ENCODE measurements at regions not wholly inside any gene's neighbourhood (a gene's known extent, or its start where the extent isn't known, plus 50 kb on each side); places are given as distances from the start of the nearest gene placed in this dataset.

DNA sequence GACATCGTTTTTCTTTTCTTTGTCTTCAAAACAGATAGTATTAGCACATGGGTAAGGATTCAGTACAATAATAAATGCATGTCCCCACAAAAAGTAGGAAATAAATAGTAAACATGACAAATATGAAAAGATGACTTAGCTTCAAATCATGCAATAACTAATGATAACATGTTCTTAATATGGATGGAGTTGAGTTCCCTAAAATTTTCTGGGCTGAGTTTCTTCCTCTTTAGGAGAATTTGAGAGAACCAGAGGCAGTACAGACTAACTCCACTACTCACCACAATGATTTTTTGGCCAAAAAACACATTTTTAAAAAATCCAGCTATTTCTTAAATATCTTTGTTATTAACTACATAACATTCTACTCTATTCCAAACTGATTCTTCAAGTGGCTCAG lies 432.3 kb upstream of the HS3ST1 start:
- TF ChIP-seq POLR2AphosphoS5 (IDR thresholded peaks at IDR 0.05; ENCODE audit: low read depth, low read length) (no peak), FOXP2 (optimal IDR thresholded peaks at IDR 0.05; ENCODE audit: borderline replicate concordance, extremely low read depth, extremely low read length, insufficient read depth) (no peak), SIN3A (IDR thresholded peaks at IDR 0.05; ENCODE audit: borderline replicate concordance, insufficient read depth, low read length) (no peak), TAF1 (IDR thresholded peaks at IDR 0.05; ENCODE audit: borderline replicate concordance, insufficient read depth, low read length) (no peak)
- TF ChIP-seq, protein P1, sequence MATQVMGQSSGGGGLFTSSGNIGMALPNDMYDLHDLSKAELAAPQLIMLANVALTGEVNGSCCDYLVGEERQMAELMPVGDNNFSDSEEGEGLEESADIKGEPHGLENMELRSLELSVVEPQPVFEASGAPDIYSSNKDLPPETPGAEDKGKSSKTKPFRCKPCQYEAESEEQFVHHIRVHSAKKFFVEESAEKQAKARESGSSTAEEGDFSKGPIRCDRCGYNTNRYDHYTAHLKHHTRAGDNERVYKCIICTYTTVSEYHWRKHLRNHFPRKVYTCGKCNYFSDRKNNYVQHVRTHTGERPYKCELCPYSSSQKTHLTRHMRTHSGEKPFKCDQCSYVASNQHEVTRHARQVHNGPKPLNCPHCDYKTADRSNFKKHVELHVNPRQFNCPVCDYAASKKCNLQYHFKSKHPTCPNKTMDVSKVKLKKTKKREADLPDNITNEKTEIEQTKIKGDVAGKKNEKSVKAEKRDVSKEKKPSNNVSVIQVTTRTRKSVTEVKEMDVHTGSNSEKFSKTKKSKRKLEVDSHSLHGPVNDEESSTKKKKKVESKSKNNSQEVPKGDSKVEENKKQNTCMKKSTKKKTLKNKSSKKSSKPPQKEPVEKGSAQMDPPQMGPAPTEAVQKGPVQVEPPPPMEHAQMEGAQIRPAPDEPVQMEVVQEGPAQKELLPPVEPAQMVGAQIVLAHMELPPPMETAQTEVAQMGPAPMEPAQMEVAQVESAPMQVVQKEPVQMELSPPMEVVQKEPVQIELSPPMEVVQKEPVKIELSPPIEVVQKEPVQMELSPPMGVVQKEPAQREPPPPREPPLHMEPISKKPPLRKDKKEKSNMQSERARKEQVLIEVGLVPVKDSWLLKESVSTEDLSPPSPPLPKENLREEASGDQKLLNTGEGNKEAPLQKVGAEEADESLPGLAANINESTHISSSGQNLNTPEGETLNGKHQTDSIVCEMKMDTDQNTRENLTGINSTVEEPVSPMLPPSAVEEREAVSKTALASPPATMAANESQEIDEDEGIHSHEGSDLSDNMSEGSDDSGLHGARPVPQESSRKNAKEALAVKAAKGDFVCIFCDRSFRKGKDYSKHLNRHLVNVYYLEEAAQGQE (IDR thresholded peaks at IDR 0.05; ENCODE audit: insufficient read depth in 1 of 2, low read depth in 2 of 2, low read length in 2 of 2), result no peak

GRCh38 chr4:11857881-11858280 lies 429.2 kb upstream of the HS3ST1 start:
- no peak for TF ChIP-seq TAF1 (IDR thresholded peaks at IDR 0.05; ENCODE audit: borderline replicate concordance, insufficient read depth, low read length)
- no peak for TF ChIP-seq FOXP2 (optimal IDR thresholded peaks at IDR 0.05; ENCODE audit: borderline replicate concordance, extremely low read depth, extremely low read length, insufficient read depth)
- TF ChIP-seq SIN3A (IDR thresholded peaks at IDR 0.05; ENCODE audit: borderline replicate concordance, insufficient read depth, low read length), result no peak
- TF ChIP-seq, protein P1 (IDR thresholded peaks at IDR 0.05; ENCODE audit: insufficient read depth in 1 of 2, low read depth in 2 of 2, low read length in 2 of 2), result no peak
- no peak for TF ChIP-seq POLR2AphosphoS5 (IDR thresholded peaks at IDR 0.05; ENCODE audit: low read depth, low read length)

DNA sequence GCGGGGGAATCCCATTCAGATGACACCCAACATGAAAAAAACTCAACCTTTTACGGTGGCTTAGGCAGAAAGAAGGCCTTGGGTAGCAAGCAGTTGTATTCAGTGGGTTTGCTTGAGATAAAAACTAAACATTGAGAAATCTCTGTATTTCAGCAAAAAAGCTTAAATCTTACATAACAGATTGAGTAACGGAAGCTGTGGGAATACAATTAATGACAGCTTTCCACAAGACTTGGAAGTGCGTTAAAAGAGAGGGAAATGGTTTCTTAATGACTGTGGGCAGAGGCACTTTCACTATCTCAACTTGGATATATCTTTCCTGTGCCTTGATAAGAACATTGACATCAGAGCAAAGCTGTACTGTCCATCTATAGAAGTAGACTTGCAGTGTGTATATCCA lies 418.5 kb upstream of the HS3ST1 start:
- TF ChIP-seq FOXP2 (optimal IDR thresholded peaks at IDR 0.05; ENCODE audit: borderline replicate concordance, extremely low read depth, extremely low read length, insufficient read depth) (no peak), SIN3A (IDR thresholded peaks at IDR 0.05; ENCODE audit: borderline replicate concordance, insufficient read depth, low read length) (no peak), TAF1 (IDR thresholded peaks at IDR 0.05; ENCODE audit: borderline replicate concordance, insufficient read depth, low read length) (no peak), POLR2AphosphoS5 (IDR thresholded peaks at IDR 0.05; ENCODE audit: low read depth, low read length) (no peak)
- TF ChIP-seq, protein P1 (IDR thresholded peaks at IDR 0.05; ENCODE audit: insufficient read depth in 1 of 2, low read depth in 2 of 2, low read length in 2 of 2), result no peak

GRCh38 chr4:11843927-11844326 lies 415.2 kb upstream of the HS3ST1 start:
- TF ChIP-seq TAF1 (IDR thresholded peaks at IDR 0.05; ENCODE audit: borderline replicate concordance, insufficient read depth, low read length) (no peak), POLR2AphosphoS5 (IDR thresholded peaks at IDR 0.05; ENCODE audit: low read depth, low read length) (no peak)

GRCh38 chr4:11843340-11843739 lies 414.6 kb upstream of the HS3ST1 start:
- TF ChIP-seq, protein P1 (IDR thresholded peaks at IDR 0.05; ENCODE audit: insufficient read depth in 1 of 2, low read depth in 2 of 2, low read length in 2 of 2), result no peak
- TF ChIP-seq FOXP2 (optimal IDR thresholded peaks at IDR 0.05; ENCODE audit: borderline replicate concordance, extremely low read depth, extremely low read length, insufficient read depth) (no peak), SIN3A (IDR thresholded peaks at IDR 0.05; ENCODE audit: borderline replicate concordance, insufficient read depth, low read length) (no peak), POLR2AphosphoS5 (IDR thresholded peaks at IDR 0.05; ENCODE audit: low read depth, low read length) (no peak), TAF1 (IDR thresholded peaks at IDR 0.05; ENCODE audit: borderline replicate concordance, insufficient read depth, low read length) (no peak)
